Endothelial cell (in vitro differentiated cells): ENCODE measurements at regions not wholly inside any gene's neighbourhood (a gene's known extent, or its start where the extent isn't known, plus 50 kb on each side); places are given as distances from the start of the nearest gene placed in this dataset.
A peak's percentile ranks its signal among the peaks of the same experiment; 100 is the strongest.

Source experiments
- DNase-seq: peaks from one replicate; pipeline ENCODE4 v3.0.0; 2021; ENCODE audit warnings: low spot score
- H3K27ac Mint-ChIP-seq: one replicate; pipeline ENCODE4 v1.8.0; 2021; ENCODE audit warnings: mixed read lengths, inconsistent platforms; ENCODE audit not compliant: unreplicated experiment
- H3K27me3 Mint-ChIP-seq: one replicate; pipeline ENCODE4 v1.8.0; 2021; ENCODE audit warnings: mild to moderate bottlenecking, moderate library complexity, mixed read lengths, inconsistent platforms; ENCODE audit not compliant: unreplicated experiment
- H3K36me3 Mint-ChIP-seq: one replicate; pipeline ENCODE4 v1.8.0; 2021; ENCODE audit warnings: mild to moderate bottlenecking, low read depth, mixed read lengths, inconsistent platforms; ENCODE audit not compliant: unreplicated experiment
- H3K4me1 Mint-ChIP-seq: one replicate; pipeline ENCODE4 v1.8.0; 2021; ENCODE audit warnings: mild to moderate bottlenecking, mixed read lengths, inconsistent platforms; ENCODE audit not compliant: unreplicated experiment
- H3K4me3 Mint-ChIP-seq: one replicate; pipeline ENCODE4 v1.8.0; 2021; ENCODE audit warnings: mild to moderate bottlenecking, mixed read lengths, inconsistent platforms; ENCODE audit not compliant: unreplicated experiment
- H3K9me3 Mint-ChIP-seq: one replicate; pipeline ENCODE4 v1.8.0; 2021; ENCODE audit warnings: mixed read lengths, inconsistent platforms; ENCODE audit not compliant: unreplicated experiment
- CTCF ChIP-seq: fragments of 200-600 bp; sonication (generic); IDR thresholded peaks from one replicate; pipeline ENCODE4 v1.5.0; 2021; ENCODE audit warnings: antibody characterized with exemption; ENCODE audit not compliant: unreplicated experiment

DNA sequence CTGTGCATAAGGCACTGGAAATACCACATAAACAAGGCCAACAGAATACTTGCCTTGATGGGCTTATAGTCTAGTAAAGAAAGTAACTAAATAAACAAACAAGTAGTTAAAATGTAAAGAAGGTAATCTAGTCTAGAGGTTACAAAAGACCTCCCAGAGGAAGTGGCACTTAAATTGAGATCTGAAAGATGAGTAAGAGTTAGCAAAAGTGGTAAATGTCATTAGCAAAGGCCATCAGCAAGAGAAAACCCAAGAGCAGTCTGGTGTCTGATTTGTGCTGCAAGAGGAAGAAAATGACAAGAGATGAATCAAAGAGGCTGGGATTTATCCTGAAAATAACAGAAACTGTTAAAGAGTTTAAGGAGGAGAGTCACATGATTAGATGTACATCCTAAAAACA lies 96.6 kb upstream of the SMLR1 start:
- no peak for TF ChIP-seq CTCF
- H3K4me3 Mint-ChIP-seq: no peak overlapping the region
- H3K27ac Mint-ChIP-seq: no peak overlapping the region
- H3K9me3 Mint-ChIP-seq: no peaks in the 10 kb centered on the region
- H3K4me1 Mint-ChIP-seq: no peaks in the 10 kb centered on the region
- DNase-seq: no peak
- no peaks in the 10 kb centered on the region for H3K27me3 Mint-ChIP-seq
- H3K36me3 Mint-ChIP-seq: no peaks in the 10 kb centered on the region

DNA sequence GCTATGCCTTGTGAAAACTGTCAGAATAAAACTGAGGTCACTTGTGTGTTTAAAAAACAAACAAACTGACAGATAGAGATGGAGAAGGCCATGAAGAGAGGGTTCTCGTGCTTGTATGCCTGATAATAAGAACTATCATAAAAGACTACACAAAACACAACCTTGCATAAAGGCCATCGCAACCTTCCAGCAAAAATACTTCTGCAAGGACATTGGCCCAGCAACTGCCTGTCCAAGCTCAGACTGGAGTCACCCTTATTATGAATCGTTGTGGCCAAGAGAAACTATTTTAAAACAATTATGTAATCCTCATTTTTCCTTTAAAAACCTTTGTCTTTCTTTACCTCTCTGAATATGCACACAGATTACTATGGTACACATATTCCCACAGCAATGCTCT lies 93.0 kb upstream of the SMLR1 start:
- Mint-ChIP-seq H3K27me3 (no peaks in the 10 kb centered on the region), H3K4me3 (no peak overlapping the region), H3K36me3 (no peaks in the 10 kb centered on the region), H3K9me3 (no peaks in the 10 kb centered on the region), H3K4me1 (no peaks in the 10 kb centered on the region), H3K27ac (no peak overlapping the region)
- no peak for DNase-seq
- TF ChIP-seq CTCF: no peak

DNA sequence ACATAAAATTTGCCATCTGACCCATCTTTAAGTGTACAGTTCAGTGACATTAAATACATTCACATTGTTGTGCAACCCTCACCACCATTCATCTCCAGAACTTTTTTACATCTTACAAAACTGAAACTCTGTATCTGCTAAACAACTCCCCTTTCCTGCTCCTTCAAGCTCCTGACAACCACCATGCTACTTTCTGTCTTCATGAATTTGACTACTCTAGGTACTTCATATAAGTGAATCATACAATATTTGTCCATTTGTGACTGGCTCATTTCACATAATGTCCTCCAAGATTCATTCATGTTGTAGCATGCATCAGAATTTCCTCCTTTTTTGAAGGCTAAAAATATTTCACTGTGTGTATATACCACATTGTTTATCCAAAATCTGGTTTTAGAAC lies 86.9 kb upstream of the SMLR1 start:
- no peaks in the 10 kb centered on the region for H3K27me3 Mint-ChIP-seq
- no peak overlapping the region for H3K4me3 Mint-ChIP-seq
- DNase-seq: no peak
- H3K27ac Mint-ChIP-seq: no peak overlapping the region
- H3K9me3 Mint-ChIP-seq: no peaks in the 10 kb centered on the region
- TF ChIP-seq CTCF: no peak
- no peaks in the 10 kb centered on the region for H3K4me1 Mint-ChIP-seq
- no peaks in the 10 kb centered on the region for H3K36me3 Mint-ChIP-seq

GRCh38 chr6:130742131-130742681 lies 85.0 kb upstream of the SMLR1 start:
- no peaks in the 10 kb centered on the region for H3K4me1 Mint-ChIP-seq
- H3K36me3 Mint-ChIP-seq: no peaks in the 10 kb centered on the region
- H3K27me3 Mint-ChIP-seq: no peaks in the 10 kb centered on the region
- H3K4me3 Mint-ChIP-seq: no peak overlapping the region
- no peak for TF ChIP-seq CTCF
- no peaks in the 10 kb centered on the region for H3K9me3 Mint-ChIP-seq
- no peak overlapping the region for H3K27ac Mint-ChIP-seq
- DNase-seq: no peak

DNA sequence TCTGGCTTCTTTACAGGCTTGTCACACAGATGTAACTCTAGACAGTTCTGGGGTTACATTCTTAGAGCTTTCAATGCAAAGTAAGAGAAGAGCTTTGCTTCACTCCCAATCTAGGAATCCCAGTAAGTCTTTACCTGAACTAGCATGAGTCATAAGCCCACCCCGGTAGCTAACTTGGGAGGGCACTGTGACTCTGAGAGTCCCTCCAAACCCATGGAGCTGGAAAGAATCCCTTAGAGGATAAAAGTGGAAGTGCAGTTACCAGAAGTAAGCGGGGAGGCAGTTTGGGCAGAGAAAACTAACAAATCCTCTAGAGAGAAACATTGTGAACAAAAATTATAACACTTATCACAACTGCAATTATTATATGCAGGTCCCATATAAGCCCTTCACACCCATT lies 84.0 kb upstream of the SMLR1 start:
- no peaks in the 10 kb centered on the region for H3K27me3 Mint-ChIP-seq
- DNase-seq: peak; percentile 5
- peak; percentile 35 for TF ChIP-seq CTCF
- no peak overlapping the region for H3K4me3 Mint-ChIP-seq
- H3K27ac Mint-ChIP-seq: no peak overlapping the region
- no peaks in the 10 kb centered on the region for H3K36me3 Mint-ChIP-seq
- H3K4me1 Mint-ChIP-seq: no peaks in the 10 kb centered on the region
- no peaks in the 10 kb centered on the region for H3K9me3 Mint-ChIP-seq
